HUES64 (cell line): ENCODE measurements at regions not wholly inside any gene's neighbourhood (a gene's known extent, or its start where the extent isn't known, plus 50 kb on each side); places are given as distances from the start of the nearest gene placed in this dataset.

Experiments
- H3K27ac ChIP-seq: 2 replicates; pipeline ENCODE4 v1.7.0; 2013; ENCODE audit warnings: low read depth, low read length, inconsistent platforms
- H3K27me3 ChIP-seq: 2 replicates; pipeline ENCODE4 v1.6.1; 2013; ENCODE audit warnings: mild to moderate bottlenecking, low read length; ENCODE audit not compliant: insufficient read depth
- H3K36me3 ChIP-seq: 2 replicates; pipeline ENCODE4 v1.6.1; 2013; ENCODE audit warnings: mild to moderate bottlenecking, low read length; ENCODE audit not compliant: insufficient read depth
- H3K4me1 ChIP-seq: 2 replicates; pipeline ENCODE4 v1.6.1; 2013; ENCODE audit warnings: mild to moderate bottlenecking, low read length, moderate library complexity; ENCODE audit not compliant: insufficient read depth
- H3K4me3 ChIP-seq: 2 replicates; pipeline ENCODE4 v1.5.1; 2013; ENCODE audit warnings: mild to moderate bottlenecking, low read length, moderate library complexity
- H3K9ac ChIP-seq: 2 replicates; pipeline ENCODE4 v1.6.1; 2013; ENCODE audit warnings: mild to moderate bottlenecking, low read depth, low read length
- H3K9me3 ChIP-seq: 2 replicates; pipeline ENCODE4 v1.6.1; 2013; ENCODE audit warnings: low read depth, low read length; ENCODE audit not compliant: insufficient read depth
- WGBS: fragments of 150-250, 120-280 bp; methylation state at CpG from one replicate; pipeline ENCODE4 v1.1.7; 2013; ENCODE audit warnings: missing lambda C conversion rate; 5-methylcytosine and 5-hydroxymethylcytosine counted together

DNA sequence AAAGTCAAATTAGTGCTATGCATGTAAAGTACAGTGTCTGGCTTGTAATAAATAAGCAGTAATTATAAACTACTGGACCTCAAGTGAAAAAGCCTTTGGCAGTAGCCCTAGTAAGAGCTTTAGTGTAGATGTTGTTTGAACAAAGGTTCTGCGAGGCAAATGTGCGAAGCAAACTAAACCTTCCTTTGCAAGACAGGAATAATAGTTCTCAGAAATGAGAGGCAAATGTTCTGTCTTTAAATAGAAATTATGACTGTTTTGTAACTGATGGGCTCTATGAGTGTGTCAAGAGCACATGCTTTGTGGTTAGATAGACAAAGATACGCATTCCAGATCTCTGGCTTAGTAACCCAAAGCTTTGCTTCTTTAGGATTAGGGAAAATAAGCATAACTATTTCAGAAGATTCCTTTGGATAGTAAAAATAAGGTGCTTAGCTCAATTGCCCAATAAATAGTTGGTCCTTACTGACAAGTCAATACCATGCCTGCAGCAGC lies 169.2 kb upstream of the CDC14C start:
- no peaks in the 10 kb centered on the region for H3K27me3 ChIP-seq
- H3K36me3 ChIP-seq, result no peaks in the 10 kb centered on the region
- no peak overlapping the region for H3K9ac ChIP-seq
- no peak overlapping the region for H3K4me3 ChIP-seq
- H3K4me1 ChIP-seq, result peaks cover 10% of the 10 kb centered on the region
- H3K9me3 ChIP-seq, result no peaks in the 10 kb centered on the region
- H3K27ac ChIP-seq, result no peak overlapping the region
- 95% methylated on average over 3 of the region's 3 CpGs for WGBS

DNA sequence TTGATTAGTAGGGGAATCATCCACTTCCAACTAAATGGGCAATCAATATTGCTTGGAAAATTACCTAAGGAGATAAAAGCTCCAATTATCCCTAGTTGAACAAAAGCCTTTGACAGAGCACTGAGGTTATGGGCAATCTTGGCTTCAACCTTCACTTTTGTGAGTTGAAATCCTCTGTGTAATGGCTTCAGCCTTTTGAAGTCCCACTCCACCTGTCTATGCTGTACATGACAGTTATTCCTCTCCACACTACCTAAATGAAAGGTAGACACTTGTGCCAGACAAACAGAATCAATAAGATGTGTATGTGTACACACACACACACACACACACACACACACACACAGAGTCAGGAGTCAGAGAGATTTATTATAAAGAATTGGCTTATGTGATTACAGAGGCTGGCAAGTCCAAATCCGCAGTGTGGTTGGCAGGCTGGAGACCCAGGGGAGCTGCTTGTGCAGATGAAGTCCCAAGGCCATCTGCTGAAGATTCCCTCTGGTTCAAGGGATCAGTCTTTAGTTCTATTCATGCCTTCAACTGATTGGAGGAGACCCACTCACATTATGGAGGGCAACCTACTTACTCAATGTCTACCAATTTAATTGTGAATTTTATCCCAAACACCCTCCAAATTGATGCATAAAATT lies 164.8 kb upstream of the CDC14C start:
- Histone ChIP-seq H3K36me3 (no peaks in the 10 kb centered on the region), H3K27ac (no peak overlapping the region), H3K9ac (no peak overlapping the region), H3K27me3 (no peaks in the 10 kb centered on the region), H3K9me3 (no peaks in the 10 kb centered on the region), H3K4me3 (no peak overlapping the region), H3K4me1 (peaks cover 10% of the 10 kb centered on the region)
- WGBS, result 0% methylated on average over 1 of the region's 1 CpG

DNA sequence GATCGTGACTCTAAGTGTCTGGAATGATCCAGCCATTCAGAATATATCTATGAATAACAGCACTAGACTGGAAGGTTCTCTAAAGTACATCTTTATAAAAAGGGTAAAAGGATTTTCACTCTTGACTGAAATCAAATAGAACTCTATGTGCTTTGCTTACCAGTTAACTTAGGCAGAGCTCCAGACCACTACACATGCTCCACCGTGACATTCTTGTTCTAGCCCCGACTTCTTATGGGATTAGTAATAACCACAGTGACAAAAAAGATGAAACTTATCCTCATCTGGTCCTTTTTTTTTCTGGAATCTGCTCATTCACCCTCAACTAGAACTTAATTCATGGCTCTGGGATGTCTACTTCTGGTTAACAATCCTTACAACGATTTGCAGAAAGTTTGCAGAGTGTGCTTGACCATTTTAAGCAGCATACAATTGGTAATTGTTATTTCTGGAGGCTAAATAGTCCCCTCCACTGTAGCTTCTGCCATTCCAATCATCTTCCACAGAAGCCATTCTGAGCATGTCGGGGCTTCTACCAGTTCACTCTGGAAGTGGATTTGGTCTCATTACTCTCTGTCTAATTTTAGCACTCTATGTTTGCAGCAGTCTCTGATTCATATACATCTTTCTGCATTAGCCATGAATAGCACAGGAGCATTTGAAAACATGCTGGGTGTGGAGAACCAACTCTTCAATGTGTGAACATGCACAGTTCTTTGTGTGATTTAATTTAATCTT lies 163.7 kb upstream of the CDC14C start:
- no peak overlapping the region for H3K9ac ChIP-seq
- no peaks in the 10 kb centered on the region for H3K27me3 ChIP-seq
- H3K27ac ChIP-seq, result no peak overlapping the region
- no peak overlapping the region for H3K4me3 ChIP-seq
- H3K36me3 ChIP-seq, result no peaks in the 10 kb centered on the region
- peaks cover 10% of the 10 kb centered on the region for H3K4me1 ChIP-seq
- WGBS, result 98% methylated on average over 5 of the region's 5 CpGs
- no peaks in the 10 kb centered on the region for H3K9me3 ChIP-seq

DNA sequence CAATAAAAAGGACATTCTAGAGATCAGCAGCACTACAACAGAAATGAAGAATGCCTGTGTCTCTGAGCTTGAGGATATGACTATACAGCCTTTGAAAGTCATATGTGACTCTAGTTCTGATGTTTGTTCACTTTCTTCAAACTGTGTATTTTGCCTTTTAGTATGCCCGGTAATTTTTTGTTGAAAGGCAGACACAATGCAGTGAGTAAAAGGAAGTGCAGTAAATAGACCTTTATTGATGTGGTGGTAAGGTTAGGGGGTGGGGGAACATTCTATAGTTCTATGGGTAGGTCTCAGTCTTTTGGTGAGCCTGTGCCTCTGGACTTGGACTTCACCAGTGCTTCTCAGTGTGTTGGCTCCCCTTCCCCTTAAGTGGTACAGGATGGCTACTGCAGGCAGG lies 143.5 kb upstream of the CDC14C start:
- 98% methylated on average over 1 of the region's 1 CpG for WGBS
- H3K27me3 ChIP-seq, result no peaks in the 10 kb centered on the region

DNA sequence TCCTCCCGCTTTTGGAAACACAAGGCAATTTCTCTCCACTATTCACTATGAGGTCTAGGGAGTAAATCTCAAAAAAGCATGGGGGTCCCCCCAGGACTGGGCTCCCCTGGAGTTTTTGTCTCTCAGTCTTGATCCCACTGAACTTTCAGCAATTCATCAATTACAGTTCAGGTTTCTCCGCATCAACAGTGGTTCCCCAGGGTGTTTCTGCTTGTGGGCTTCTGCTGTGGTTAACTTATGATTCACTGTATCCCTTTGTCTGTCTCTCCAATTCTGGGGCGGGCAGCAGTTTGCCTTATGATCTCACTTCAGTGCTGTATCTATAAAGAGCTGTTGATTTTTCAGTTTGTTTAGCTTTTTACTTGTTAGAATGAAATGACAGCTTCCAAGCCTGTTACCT lies 142.6 kb upstream of the CDC14C start:
- Histone ChIP-seq H3K27me3 (no peaks in the 10 kb centered on the region), H3K4me3 (no peak overlapping the region), H3K9ac (no peak overlapping the region), H3K27ac (no peak overlapping the region), H3K9me3 (0 out of 2 replicates have a peak, but pooled peaks cover 3% of the 10 kb centered on the region), H3K36me3 (no peaks in the 10 kb centered on the region), H3K4me1 (no peaks in the 10 kb centered on the region)
- WGBS, result 94% methylated on average over 3 of the region's 3 CpGs

More for the DNA sequence above, 143.5 kb upstream of the CDC14C start:
- no peaks in the 10 kb centered on the region for H3K4me1 ChIP-seq
- no peak overlapping the region for H3K9ac ChIP-seq
- 0 out of 2 replicates have a peak, but pooled peaks cover 3% of the 10 kb centered on the region for H3K9me3 ChIP-seq
- H3K4me3 ChIP-seq, result no peak overlapping the region
- no peak overlapping the region for H3K27ac ChIP-seq
- no peaks in the 10 kb centered on the region for H3K36me3 ChIP-seq

DNA sequence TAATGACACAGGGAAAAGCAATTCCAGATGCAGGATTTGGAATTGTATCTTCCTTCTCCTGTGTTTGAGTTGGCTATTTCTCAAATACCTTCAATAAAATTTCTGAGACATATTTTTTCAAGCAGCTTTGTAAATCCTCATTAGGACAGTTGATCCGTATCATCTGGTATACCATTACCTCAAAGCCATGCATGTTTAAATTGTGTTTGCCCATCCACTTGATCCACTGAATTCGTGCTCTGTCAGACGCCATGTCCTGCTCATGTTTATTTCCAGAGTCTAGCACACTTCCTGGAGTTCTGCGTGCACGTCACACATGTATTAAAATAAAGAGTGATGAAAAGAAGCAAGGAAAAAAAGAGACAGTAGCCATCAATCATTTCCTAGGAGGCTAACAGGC lies 141.8 kb upstream of the CDC14C start:
- Histone ChIP-seq H3K4me1 (no peaks in the 10 kb centered on the region), H3K9ac (no peak overlapping the region), H3K4me3 (no peak overlapping the region), H3K27ac (no peak overlapping the region), H3K36me3 (no peaks in the 10 kb centered on the region), H3K27me3 (no peaks in the 10 kb centered on the region), H3K9me3 (0 out of 2 replicates have a peak, but pooled peaks cover 3% of the 10 kb centered on the region)
- WGBS, result 93% methylated on average over 5 of the region's 5 CpGs

DNA sequence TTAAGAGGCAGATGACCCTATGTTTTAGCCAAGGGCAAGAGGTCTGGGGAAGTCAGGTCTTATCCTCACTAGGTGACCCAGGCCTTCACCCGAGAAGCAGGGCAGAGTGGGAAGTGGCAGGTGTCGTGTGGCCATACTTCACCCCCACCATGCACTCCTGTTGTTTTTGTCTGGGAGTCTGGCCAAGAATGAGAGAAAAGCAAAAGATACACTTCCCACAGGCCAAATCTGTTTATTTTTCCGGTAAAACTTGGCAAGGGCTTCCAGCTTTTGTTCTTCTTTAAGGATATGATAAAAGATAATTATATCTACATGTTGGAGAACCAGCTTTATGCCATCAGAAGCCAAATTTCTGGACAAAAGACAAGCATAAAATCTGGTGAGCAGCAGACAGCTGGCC lies 137.4 kb upstream of the CDC14C start:
- Histone ChIP-seq H3K27me3 (no peaks in the 10 kb centered on the region), H3K9ac (no peak overlapping the region), H3K9me3 (no peaks in the 10 kb centered on the region), H3K36me3 (no peaks in the 10 kb centered on the region), H3K4me3 (no peak overlapping the region), H3K4me1 (no peaks in the 10 kb centered on the region), H3K27ac (no peak overlapping the region)
- WGBS, result 87% methylated on average over 3 of the region's 3 CpGs

DNA sequence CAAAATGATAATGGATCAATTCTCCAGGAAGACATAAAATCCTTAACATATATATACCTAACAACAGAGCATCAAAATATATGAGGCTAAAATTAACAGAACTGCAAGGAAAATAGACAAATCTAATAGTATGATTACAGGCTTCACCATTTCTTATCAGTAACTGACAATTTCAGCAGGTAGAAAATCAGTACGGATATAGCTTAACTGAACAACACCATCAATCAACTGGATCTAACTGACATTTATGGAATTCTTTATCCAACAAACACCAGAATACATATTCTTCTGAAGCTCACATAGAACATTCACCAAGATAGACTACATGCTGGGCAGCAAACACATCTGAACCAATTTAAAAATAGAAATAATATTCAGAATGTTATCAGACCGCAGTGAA lies 121.1 kb upstream of the CDC14C start:
- WGBS, result 96% methylated on average over 1 of the region's 2 CpGs
- H3K27me3 ChIP-seq, result no peaks in the 10 kb centered on the region

DNA sequence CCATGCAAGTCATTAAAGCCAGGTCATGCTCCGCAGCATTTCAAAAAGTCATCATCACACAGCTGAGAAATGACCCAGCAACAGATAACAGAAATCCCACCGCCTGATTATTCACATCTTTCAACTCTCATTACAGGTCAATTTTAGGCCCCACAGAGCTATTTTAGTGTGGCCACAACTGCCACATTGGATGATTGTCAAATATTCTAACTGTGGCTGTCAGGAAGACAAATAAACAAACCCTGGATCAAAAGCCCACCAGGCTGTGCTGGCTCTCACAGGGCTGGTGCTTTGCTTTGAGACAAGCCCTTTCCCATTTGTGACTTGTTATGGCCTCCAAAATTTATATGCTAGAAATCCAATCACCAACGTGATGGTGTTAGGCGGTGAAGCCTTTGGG lies 117.6 kb upstream of the CDC14C start:
- Histone ChIP-seq H3K36me3 (no peaks in the 10 kb centered on the region), H3K27me3 (no peaks in the 10 kb centered on the region), H3K27ac (no peak overlapping the region), H3K4me3 (no peak overlapping the region), H3K9ac (no peak overlapping the region), H3K4me1 (no peaks in the 10 kb centered on the region), H3K9me3 (no peaks in the 10 kb centered on the region)
- WGBS, result 89% methylated on average over 4 of the region's 4 CpGs

More for the DNA sequence above, 121.1 kb upstream of the CDC14C start:
- H3K9me3 ChIP-seq, result peaks cover 3% of the 10 kb centered on the region; the same call in 1 of the 2 replicates
- H3K9ac ChIP-seq, result no peak overlapping the region
- H3K36me3 ChIP-seq, result no peaks in the 10 kb centered on the region
- no peak overlapping the region for H3K27ac ChIP-seq
- no peak overlapping the region for H3K4me3 ChIP-seq
- no peaks in the 10 kb centered on the region for H3K4me1 ChIP-seq

DNA sequence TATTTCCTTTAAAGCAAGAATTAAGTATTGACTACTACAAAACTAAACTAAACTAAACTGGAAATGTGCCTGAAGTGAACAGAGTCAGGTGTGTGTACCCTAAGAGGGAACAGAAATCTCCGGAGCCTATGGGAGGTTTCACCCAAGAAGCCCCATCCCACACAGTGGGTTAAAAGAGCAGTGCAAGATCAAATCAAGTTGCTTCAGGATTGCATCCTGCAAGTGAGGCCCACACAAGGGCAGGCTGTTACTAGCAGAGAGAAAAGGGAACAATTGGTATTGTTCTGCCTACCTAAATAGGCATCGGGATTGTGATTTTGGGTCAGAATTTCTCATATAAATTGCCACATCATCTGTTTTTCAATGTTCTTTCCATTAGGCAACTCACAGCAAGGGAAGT lies 113.3 kb upstream of the CDC14C start:
- 100% methylated on average over 1 of the region's 2 CpGs for WGBS
- no peaks in the 10 kb centered on the region for H3K4me1 ChIP-seq
- no peak overlapping the region for H3K9ac ChIP-seq
- no peaks in the 10 kb centered on the region for H3K9me3 ChIP-seq
- H3K4me3 ChIP-seq, result no peak overlapping the region
- H3K27ac ChIP-seq, result no peak overlapping the region
- H3K36me3 ChIP-seq, result no peaks in the 10 kb centered on the region
- no peaks in the 10 kb centered on the region for H3K27me3 ChIP-seq

DNA sequence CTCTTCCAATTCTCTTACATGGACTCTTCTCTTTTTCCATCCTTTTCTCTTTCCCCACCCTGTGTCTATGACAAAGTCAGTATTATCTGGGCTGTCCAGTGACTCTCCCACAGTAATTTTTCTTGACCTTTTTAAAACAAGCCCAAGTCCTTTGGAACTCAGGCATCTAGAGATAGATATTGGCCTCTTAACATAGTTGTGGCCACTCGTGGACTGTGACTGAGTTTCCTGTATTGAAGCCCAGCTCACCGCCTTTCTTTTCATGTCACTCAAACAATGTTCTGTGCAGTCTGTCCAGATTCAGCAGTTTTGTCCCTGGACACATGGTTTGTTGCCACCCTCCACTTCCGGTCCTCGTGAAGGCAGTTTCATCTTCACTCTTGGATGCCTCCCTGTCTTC lies 110.9 kb upstream of the CDC14C start:
- WGBS, result 91% methylated on average over 4 of the region's 4 CpGs
- H3K36me3 ChIP-seq, result no peaks in the 10 kb centered on the region
- no peaks in the 10 kb centered on the region for H3K27me3 ChIP-seq
- H3K9me3 ChIP-seq, result no peaks in the 10 kb centered on the region
- no peak overlapping the region for H3K9ac ChIP-seq
- H3K27ac ChIP-seq, result no peak overlapping the region
- H3K4me1 ChIP-seq, result no peaks in the 10 kb centered on the region
- no peak overlapping the region for H3K4me3 ChIP-seq
